OCI-LY7 (cell line): ENCODE measurements at regions not wholly inside any gene's neighbourhood (a gene's known extent, or its start where the extent isn't known, plus 50 kb on each side); places are given as distances from the start of the nearest gene placed in this dataset.
"Not testable (repeated sequence)": the region's sequence is repeated elsewhere in the genome, so short reads cannot be mapped to it uniquely, and the experiment has no call there.

ENCODE experiments used
- BruUV-seq: library from RNA; stranded (reverse); fragments of 400-500 nt; replicated peaks from 2 replicates; lab custom pipeline; 2021; lab: Mats Ljungman, UMichigan
- CTCF ChIA-PET: fragments of 300-600 bp; sonication (Branson Sonifier 250); formaldehyde crosslinking; loops from one replicate; lab custom pipeline; 2022; ENCODE audit warnings: antibody characterized with exemption; ENCODE audit not compliant: unreplicated experiment; lab: Charles Lee
- POLR2A ChIA-PET: fragments of 300-600 bp; sonication (Branson Sonifier 250); formaldehyde crosslinking; loops from one replicate; lab custom pipeline; 2022; ENCODE audit warnings: antibody characterized with exemption; lab: Charles Lee
- DNase-seq: peaks from one replicate; pipeline ENCODE4 v3.0.0-alpha.2; 2015; ENCODE audit warnings: low spot score
- H2AFZ ChIP-seq: fragments of 200-600 bp; sonication (generic), shearing (Covaris generic); 2 replicates; pipeline ENCODE4 v1.6.1; 2014; ENCODE audit warnings: mild to moderate bottlenecking, antibody characterized with exemption, low read length, moderate library complexity
- H3K27ac ChIP-seq: fragments of 200-600 bp; sonication (generic); 2 replicates; pipeline ENCODE4 v1.5.1; 2014; ENCODE audit warnings: mixed run types, low read depth, mild to moderate bottlenecking, moderate library complexity, low read length, inconsistent platforms; ENCODE audit not compliant: poor library complexity, severe bottlenecking
- H3K36me3 ChIP-seq: fragments of 200-600 bp; sonication (generic); 2 replicates; pipeline ENCODE4 v1.6.1; 2014; ENCODE audit warnings: mild to moderate bottlenecking, antibody characterized with exemption, low read length, moderate library complexity, mixed read lengths; ENCODE audit not compliant: insufficient read depth
- H3K4me1 ChIP-seq: fragments of 200-600 bp; sonication (generic); 2 replicates; pipeline ENCODE4 v1.5.1; 2014; ENCODE audit warnings: mild to moderate bottlenecking, low read length; ENCODE audit not compliant: insufficient read depth, poor library complexity, severe bottlenecking
- H3K4me2 ChIP-seq: fragments of 200-600 bp; sonication (generic); 2 replicates; pipeline ENCODE4 v1.6.1; 2014; ENCODE audit warnings: mild to moderate bottlenecking, low read length
- H3K4me3 ChIP-seq: fragments of 200-600 bp; sonication (generic); 2 replicates; pipeline ENCODE4 v1.5.1; 2014; ENCODE audit warnings: mild to moderate bottlenecking, low read depth, low read length; ENCODE audit not compliant: poor library complexity, severe bottlenecking
- H3K79me2 ChIP-seq: fragments of 200-600 bp; sonication (generic); 2 replicates; pipeline ENCODE4 v1.6.1; 2016; ENCODE audit warnings: low read depth, mild to moderate bottlenecking, low read length, moderate library complexity, mixed read lengths; ENCODE audit not compliant: insufficient read depth
- H3K9me2 ChIP-seq: fragments of 200-600 bp; sonication (generic); 2 replicates; pipeline ENCODE4 v1.6.1; 2016; ENCODE audit warnings: mild to moderate bottlenecking, low read length, mixed read lengths; ENCODE audit not compliant: insufficient read depth
- H3K9me3 ChIP-seq: fragments of 200-600 bp; sonication (generic); 2 replicates; pipeline ENCODE4 v1.6.1; 2014; ENCODE audit warnings: mild to moderate bottlenecking, mixed run types, low read length, mixed read lengths
- H4K20me1 ChIP-seq: fragments of 200-600 bp; sonication (generic); 2 replicates; pipeline ENCODE4 v1.6.1; 2014; ENCODE audit warnings: mild to moderate bottlenecking, antibody characterized with exemption, low read length, moderate library complexity, mixed read lengths; ENCODE audit not compliant: insufficient read depth
- EZH2phosphoT487 ChIP-seq: fragments of 200-600 bp; sonication (generic); IDR thresholded peaks from 2 replicates; pipeline ENCODE4 v1.6.1; 2018; ENCODE audit warnings: low read depth, borderline replicate concordance, mild to moderate bottlenecking, mixed run types, antibody characterized with exemption, low read length, moderate library complexity, mixed read lengths
- intact Hi-C: fragments of 100-400 bp; cut with micrococcal nuclease; formaldehyde crosslinking; loops from one replicate; pipeline ENCODE4 v1.10.0; 2022; ENCODE audit not compliant: unreplicated experiment
- TF ChIP-seq, protein P1 (sequence below): fragments of 200-600 bp; sonication (generic); conservative IDR thresholded peaks from 2 replicates; pipeline ENCODE4 v1.5.1; 2014; ENCODE audit warnings: mild to moderate bottlenecking, antibody characterized with exemption, low read length, moderate library complexity, mixed read lengths

DNA sequence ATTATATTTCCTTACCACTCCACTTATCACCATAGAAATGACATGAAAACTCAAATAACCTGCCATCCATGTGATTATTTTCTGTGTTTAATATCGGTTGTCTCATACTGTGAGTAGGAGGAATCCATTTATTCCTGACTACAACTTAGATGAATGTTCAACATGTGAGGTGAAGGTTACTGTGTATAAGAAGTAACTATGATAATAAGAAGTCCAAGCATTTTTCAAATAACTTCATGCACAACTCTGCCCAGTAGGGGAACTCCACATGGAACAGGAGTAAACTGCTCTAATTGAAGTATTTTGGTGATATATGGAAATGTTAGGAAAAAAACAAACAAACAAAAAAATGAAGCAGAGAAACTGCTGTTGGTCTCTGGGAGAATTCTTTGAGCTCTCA lies 447.5 kb upstream of the GRIN3A start:
- no peak overlapping the region for H2AFZ ChIP-seq
- BruUV-seq: no TSS peak
- no peaks in the 10 kb centered on the region for H4K20me1 ChIP-seq
- H3K4me1 ChIP-seq: no peaks in the 10 kb centered on the region
- H3K4me2 ChIP-seq: no peak overlapping the region
- no peak for DNase-seq
- no peaks in the 10 kb centered on the region for H3K9me2 ChIP-seq
- POLR2A ChIA-PET: interaction anchor here (0.9 kb wide), 1 partner anchor 47 kb away, joined by 4 read pairs; no protein-coding TSS in a partner anchor
- intact Hi-C loops: no loop called here
- TF ChIP-seq EZH2phosphoT487: no peak
- TF ChIP-seq, protein P1, sequence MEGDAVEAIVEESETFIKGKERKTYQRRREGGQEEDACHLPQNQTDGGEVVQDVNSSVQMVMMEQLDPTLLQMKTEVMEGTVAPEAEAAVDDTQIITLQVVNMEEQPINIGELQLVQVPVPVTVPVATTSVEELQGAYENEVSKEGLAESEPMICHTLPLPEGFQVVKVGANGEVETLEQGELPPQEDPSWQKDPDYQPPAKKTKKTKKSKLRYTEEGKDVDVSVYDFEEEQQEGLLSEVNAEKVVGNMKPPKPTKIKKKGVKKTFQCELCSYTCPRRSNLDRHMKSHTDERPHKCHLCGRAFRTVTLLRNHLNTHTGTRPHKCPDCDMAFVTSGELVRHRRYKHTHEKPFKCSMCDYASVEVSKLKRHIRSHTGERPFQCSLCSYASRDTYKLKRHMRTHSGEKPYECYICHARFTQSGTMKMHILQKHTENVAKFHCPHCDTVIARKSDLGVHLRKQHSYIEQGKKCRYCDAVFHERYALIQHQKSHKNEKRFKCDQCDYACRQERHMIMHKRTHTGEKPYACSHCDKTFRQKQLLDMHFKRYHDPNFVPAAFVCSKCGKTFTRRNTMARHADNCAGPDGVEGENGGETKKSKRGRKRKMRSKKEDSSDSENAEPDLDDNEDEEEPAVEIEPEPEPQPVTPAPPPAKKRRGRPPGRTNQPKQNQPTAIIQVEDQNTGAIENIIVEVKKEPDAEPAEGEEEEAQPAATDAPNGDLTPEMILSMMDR: no peak
- H3K27ac ChIP-seq: no peak overlapping the region
- no peaks in the 10 kb centered on the region for H3K36me3 ChIP-seq
- H3K9me3 ChIP-seq: no peaks in the 10 kb centered on the region
- H3K79me2 ChIP-seq: no peaks in the 10 kb centered on the region
- H3K4me3 ChIP-seq: no peak overlapping the region
- CTCF ChIA-PET: no interaction called here

DNA sequence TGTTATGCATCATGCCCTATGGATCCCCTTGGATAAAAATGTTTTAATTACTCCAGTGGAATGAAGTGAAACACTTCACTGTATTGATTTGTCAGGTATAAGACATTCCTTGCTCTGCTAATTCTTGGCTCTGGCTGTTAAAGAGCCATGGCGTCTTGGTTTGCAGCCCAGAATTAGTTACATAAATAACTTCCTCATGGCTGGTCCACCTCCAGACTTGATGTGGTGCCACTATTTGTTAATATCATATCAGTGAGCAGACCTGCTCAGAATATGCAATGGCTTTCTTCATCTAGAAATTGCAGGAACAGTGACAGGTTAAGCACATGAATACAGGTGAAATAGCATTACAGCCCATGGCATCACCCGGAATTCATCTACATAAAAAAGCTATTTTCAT lies 446.9 kb upstream of the GRIN3A start:
- ChIA-PET POLR2A (no interaction called here), CTCF (no interaction called here)
- Histone ChIP-seq H3K36me3 (no peaks in the 10 kb centered on the region), H3K4me3 (no peak overlapping the region), H3K79me2 (no peaks in the 10 kb centered on the region), H4K20me1 (no peaks in the 10 kb centered on the region), H3K4me2 (no peak overlapping the region), H3K9me2 (no peaks in the 10 kb centered on the region), H3K9me3 (no peaks in the 10 kb centered on the region), H3K27ac (no peak overlapping the region), H3K4me1 (no peaks in the 10 kb centered on the region), H2AFZ (no peak overlapping the region)
- no peak for TF ChIP-seq EZH2phosphoT487
- TF ChIP-seq, protein P1: no peak
- no peak for DNase-seq
- no TSS peak for BruUV-seq
- intact Hi-C loops: no loop called here

DNA sequence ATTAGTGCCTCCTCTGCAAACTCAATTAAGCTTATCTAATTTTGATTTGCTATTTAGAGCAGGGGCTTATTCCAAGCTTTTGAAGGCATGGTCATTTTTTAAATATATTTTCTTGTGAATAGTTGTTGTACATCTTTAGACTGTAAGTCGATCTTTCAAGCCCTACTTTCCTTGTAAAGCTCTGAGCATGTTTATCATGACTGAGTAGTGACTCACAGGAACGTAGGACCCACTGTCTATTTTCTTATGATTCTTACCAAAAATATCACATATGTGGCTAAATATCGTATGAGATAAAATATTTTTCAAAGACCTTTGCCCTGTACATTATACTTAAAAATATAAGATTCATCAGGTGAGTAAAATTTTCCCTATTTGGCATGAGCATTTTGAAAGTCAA lies 440.4 kb upstream of the GRIN3A start:
- Histone ChIP-seq H3K4me3 (no peak overlapping the region), H3K36me3 (no peaks in the 10 kb centered on the region), H3K9me3 (no peaks in the 10 kb centered on the region), H3K79me2 (no peaks in the 10 kb centered on the region), H2AFZ (no peak overlapping the region), H3K4me2 (no peak overlapping the region), H3K27ac (no peak overlapping the region), H4K20me1 (no peaks in the 10 kb centered on the region), H3K9me2 (no peaks in the 10 kb centered on the region), H3K4me1 (no peaks in the 10 kb centered on the region)
- no peak for TF ChIP-seq EZH2phosphoT487
- TF ChIP-seq, protein P1: no peak
- POLR2A ChIA-PET: interaction anchor here (0.7 kb wide), 1 partner anchor 1465 kb away, joined by 3 read pairs; no protein-coding TSS in a partner anchor
- intact Hi-C loops: no loop called here
- no TSS peak for BruUV-seq
- CTCF ChIA-PET: no interaction called here
- DNase-seq: no peak

DNA sequence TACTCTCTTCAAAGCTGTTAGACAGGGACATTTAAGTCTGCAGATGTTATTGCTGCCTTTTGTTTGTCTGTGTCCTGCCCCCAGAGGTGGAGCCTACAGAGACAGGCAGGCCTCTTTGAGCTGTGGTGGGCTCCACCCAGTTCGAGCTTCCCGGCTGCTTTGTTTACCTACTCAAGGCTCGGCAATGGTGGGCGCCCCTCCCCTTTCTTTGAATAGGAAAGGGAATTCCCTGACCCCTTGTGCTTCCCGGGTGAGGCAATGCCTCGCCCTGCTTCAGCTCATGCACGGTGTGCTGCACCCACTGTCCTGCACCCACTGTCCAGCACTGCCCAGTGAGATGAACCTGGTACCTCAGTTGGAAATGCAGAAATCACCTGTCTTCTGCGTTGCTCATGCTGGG lies 435.8 kb upstream of the GRIN3A start:
- H2AFZ ChIP-seq, H3K9me2 ChIP-seq, H3K27ac ChIP-seq, H3K79me2 ChIP-seq, intact Hi-C loops, H3K4me1 ChIP-seq, H3K4me3 ChIP-seq, H4K20me1 ChIP-seq, POLR2A ChIA-PET, H3K9me3 ChIP-seq, DNase-seq, CTCF ChIA-PET, H3K4me2 ChIP-seq, BruUV-seq, H3K36me3 ChIP-seq: not testable (repeated sequence)
